HEK293 (cell line): ENCODE measurements at regions not wholly inside any gene's neighbourhood (a gene's known extent, or its start where the extent isn't known, plus 50 kb on each side); places are given as distances from the start of the nearest gene placed in this dataset.

Experiments used
- CTCF ChIP-seq: fragments of 450-650 bp; formaldehyde crosslinking; IDR thresholded peaks from 2 replicates; pipeline ENCODE4 v1.5.1; 2016; ENCODE audit warnings: missing biosample characterization, missing genetic modification characterization
- SP2 ChIP-seq: fragments of 450-650 bp; formaldehyde crosslinking; IDR thresholded peaks from 2 replicates; pipeline ENCODE4 v1.5.1; 2016; ENCODE audit warnings: missing biosample characterization, missing genetic modification characterization
- YY1 ChIP-seq: fragments of 450-650 bp; formaldehyde crosslinking; IDR thresholded peaks from 2 replicates; pipeline ENCODE4 v1.5.1; 2018; ENCODE audit warnings: missing biosample characterization, missing genetic modification characterization
- ZNF140 ChIP-seq: fragments of 450-650 bp; formaldehyde crosslinking; IDR thresholded peaks from 2 replicates; pipeline ENCODE4 v1.5.1; 2016; ENCODE audit warnings: missing biosample characterization, missing genetic modification characterization
- ZNF184 ChIP-seq: fragments of 450-650 bp; IDR thresholded peaks from 2 replicates; pipeline ENCODE4 v1.5.1; 2018; ENCODE audit warnings: missing biosample characterization, mild to moderate bottlenecking, missing genetic modification characterization
- ZNF274 ChIP-seq, 2 experiments: fragments of 200-500 bp in 1 of 2; fragments of 450-650 bp in 1 of 2; sonication (Bioruptor generic) in 1 of 2; formaldehyde crosslinking in 1 of 2; IDR thresholded peaks; 2 replicates each; pipeline versions ENCODE4 v1.5.1 to v1.6.1; 2014 to 2016; ENCODE audit warnings: borderline replicate concordance in 1 of 2, inconsistent platforms in 1 of 2, low read length in 1 of 2, missing biosample characterization in 1 of 2, missing genetic modification characterization in 1 of 2
- ZNF501 ChIP-seq: fragments of 450-650 bp; formaldehyde crosslinking; IDR thresholded peaks from 2 replicates; pipeline ENCODE4 v1.5.1; 2016; ENCODE audit warnings: missing biosample characterization, missing genetic modification characterization

GRCh38 chr2:142495141-142495540 is 364.3 kb upstream of the LRP1B start:
- TF ChIP-seq ZNF184 (tag by site-specific recombination) (no peak), ZNF501 (no peak), ZNF274 (IDR thresholded peaks at IDR 0.05; ENCODE audit: low read length) (no peak), ZNF274 (tag by site-specific recombination; IDR thresholded peaks at IDR 0.05; ENCODE audit: borderline replicate concordance) (no peak), CTCF (no peak), SP2 (no peak), ZNF140 (tag by site-specific recombination) (no peak), YY1 (tag by site-specific recombination) (no peak)
